HG02763 (cell line): ENCODE measurements at regions not wholly inside any gene's neighbourhood (a gene's known extent, or its start where the extent isn't known, plus 50 kb on each side); places are given as distances from the start of the nearest gene placed in this dataset.
"Not testable (repeated sequence)": the region's sequence is repeated elsewhere in the genome, so short reads cannot be mapped to it uniquely, and the experiment has no call there.

ENCODE experiments used
- ATAC-seq: cut with Tn5 transposase; IDR thresholded peaks from one replicate; pipeline ENCODE4 v1.9.1; 2021; ENCODE audit warnings: mild to moderate bottlenecking, moderate library complexity; ENCODE audit not compliant: unreplicated experiment

DNA sequence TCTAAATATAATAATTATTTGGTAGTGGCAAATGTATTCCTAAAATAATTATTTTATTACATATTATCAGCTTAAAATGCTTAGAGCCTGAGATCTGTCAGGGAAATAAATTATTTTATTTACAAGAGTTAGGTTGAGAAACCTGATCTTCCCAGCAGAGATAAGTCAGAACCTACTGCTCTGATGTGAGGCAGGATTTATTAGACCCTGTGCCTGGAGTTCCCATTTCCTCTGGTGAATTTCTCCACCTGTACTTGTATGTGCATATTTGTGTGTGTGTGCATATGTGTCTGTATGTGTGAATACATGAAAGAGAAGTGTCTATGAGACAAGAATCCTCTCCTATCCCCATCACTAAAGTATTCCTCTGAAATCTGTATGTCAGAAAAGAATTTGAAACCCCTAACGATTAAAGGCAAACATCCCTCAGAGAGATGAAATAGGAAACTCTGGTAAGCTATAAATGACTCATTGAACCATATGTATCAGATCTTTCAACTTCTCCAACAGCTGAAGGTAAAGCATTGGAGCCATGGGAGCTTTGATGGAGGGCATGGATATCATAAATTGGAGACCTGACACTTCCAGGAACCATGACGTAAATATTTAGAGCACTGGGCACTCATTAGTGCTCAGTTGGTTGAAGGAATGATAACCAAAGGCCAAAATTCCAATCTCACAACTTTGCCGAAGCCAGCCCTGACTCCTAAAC is 190.9 kb downstream of the XPNPEP1 start:
- no peak for ATAC-seq

GRCh38 chr10:109729895-109730294 is 193.4 kb downstream of the XPNPEP1 start:
- ATAC-seq: not testable (repeated sequence)

- no peak for ATAC-seq
Observed at GRCh38 chr10:109727436-109727835, 195.9 kb downstream of the XPNPEP1 start.

GRCh38 chr10:109726473-109726872 is 196.8 kb downstream of the XPNPEP1 start:
- ATAC-seq: no peak

DNA sequence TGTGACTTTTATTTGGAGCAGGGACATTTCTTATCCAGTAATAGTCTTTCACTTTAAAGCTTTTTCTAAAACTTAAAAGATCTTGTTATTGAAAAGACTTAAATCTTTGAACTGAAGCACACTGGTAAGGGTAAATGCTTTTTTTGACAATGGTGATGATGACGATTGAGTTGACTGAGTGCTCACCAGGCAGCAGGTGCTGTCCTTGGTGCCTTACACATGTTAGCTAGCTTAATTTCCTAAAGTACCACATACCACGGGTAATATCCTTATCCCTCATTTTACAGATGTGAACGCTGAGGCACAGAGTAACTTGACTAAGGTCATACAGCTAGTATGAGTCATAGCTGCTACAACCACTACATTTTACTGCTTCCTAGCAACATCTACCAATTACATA is 200.0 kb downstream of the XPNPEP1 start:
- ATAC-seq: no peak

DNA sequence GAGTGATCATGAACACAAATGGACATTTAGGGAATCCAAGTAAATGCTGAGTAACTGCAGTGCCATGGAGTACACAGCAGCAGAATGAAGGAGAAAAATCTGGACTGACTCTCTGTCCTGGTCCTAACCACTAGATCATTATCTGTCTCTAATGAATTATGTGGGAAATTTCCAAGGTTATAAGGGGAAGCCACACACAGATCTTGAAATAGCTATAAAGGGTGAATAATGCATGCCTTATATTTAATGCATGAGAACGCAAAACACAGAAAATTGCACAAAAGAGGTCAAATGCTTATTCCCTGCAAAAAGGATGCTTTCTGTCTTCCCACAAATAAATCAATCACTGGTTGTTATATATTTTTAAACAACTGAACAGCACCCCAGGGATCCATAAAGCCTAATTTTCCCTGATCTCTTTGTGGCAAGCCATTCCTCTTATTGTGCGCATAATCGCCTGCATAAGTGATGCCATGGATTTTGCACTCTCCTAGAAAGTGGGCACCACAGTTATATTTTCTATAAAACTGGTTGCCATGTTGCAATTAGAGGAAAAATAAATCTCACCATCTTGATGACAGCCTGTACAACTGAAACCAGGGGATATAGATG is 201.8 kb downstream of the XPNPEP1 start:
- ATAC-seq: no peak

GRCh38 chr10:109706026-109706560 is 217.2 kb downstream of the XPNPEP1 start:
- ATAC-seq: no peak

GRCh38 chr10:109701633-109702215 is 221.6 kb downstream of the XPNPEP1 start:
- ATAC-seq: no peak

DNA sequence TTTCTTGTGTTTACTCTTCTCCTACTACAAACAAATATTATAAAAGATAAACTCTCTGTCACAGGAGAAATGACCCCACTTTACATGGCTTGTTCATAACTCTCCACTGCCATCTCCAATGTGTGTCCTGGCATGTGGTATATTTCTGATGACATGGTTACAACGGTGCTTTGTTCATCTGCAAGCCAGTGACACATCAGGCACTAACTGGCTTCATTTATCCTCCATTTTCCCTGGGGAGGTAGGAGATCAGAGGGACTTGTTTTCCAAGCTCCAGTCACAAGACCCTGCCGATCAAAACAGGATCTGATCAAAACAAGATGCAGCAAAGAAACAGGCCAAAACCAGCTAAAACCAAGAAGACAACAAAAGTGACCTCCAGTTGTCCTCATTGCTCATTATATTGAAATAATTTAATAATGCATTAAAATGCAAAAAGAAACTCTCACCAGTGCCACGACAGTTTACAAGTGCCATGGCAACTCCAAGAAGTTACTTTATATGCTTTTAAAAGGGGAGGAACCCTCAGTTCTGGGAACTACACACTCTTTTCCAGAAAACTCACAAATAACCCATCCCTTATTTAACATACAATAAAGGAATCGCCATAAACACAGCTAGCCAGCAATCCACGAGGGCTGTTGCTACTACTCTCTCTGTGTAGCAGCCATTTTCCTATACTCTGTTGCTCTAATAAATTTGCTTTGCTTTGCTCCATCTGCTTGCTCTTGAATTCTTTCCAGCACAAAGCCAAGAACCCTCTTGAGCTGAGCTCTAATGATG is 224.2 kb downstream of the XPNPEP1 start:
- ATAC-seq: no peak

GRCh38 chr10:109698086-109698485 is 225.2 kb downstream of the XPNPEP1 start:
- no peak for ATAC-seq

DNA sequence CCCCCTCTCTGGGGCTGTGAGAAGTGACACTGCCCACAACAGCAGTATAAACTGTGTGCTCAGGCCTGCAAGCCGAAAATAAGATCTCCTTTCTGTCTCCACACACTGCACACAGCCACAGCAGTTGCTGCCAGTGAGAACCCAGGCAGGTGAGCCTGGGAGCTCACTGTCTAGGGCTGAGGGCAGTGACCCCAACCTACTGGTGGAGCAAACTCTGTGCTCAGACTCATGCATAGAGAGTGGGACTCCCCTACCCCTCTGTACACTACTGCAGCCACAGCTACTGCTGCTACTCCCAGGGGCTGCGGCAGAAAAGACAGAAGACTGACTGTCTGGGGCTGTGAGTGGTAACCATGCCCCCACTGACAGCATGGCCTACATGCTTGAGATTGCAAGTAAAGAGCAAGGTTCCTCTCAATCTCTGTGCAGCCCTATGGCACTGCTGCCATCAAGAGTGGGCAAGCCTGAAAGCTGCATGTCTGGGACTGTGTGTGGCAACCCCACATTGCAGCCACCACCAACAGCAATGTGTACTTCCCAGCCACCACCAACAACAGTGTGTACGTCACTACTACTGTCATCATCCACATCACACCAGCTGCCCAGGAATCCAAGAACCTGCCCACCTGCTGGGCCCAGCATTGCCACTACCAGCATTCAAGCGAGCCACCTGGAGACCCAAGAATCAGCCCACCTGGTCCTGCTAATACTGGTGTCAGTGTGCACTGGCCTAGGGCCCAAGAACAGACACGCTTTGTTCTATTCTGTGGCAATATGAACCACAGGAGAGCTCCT is 226.1 kb downstream of the XPNPEP1 start:
- ATAC-seq: no peak

GRCh38 chr10:109696462-109696861 is 226.8 kb downstream of the XPNPEP1 start:
- ATAC-seq: no peak

DNA sequence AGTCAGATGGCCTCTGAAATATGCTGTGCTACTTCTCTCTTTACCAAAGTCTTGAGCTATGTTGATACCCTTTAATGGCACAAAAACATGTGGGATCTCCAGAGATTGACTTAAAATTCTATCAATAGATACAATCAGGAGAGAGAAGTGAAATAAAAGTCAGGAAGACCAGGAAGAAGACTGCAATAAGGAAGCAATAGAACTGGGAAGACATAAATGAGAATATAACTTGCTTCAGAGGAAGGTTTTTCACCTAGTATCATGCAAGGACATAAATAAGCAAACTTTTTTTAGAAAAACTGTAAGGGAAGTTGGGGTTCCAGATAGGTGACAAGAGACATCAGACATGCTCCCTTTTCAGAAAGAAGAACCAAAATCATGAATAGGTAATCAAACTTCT is 227.3 kb downstream of the XPNPEP1 start:
- ATAC-seq: no peak

DNA sequence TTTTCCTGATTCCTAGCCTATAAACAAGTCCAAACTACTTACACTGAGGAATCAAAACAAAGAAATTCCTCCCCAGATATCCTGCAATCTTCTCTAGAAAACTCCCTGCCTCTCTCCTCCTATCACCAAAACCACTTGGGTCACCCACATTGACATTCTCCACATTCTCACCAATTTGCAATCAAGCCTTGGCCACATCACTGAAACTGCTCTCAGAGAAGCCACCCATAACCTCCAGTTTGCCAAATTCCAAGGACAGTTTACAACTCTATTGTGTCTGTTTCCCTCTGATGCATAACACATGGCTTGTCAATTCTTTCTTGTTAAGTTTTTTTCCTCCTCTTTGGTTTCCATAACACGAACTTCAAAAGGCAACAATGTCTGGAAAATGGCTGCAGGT is 233.5 kb downstream of the XPNPEP1 start:
- ATAC-seq: no peak

DNA sequence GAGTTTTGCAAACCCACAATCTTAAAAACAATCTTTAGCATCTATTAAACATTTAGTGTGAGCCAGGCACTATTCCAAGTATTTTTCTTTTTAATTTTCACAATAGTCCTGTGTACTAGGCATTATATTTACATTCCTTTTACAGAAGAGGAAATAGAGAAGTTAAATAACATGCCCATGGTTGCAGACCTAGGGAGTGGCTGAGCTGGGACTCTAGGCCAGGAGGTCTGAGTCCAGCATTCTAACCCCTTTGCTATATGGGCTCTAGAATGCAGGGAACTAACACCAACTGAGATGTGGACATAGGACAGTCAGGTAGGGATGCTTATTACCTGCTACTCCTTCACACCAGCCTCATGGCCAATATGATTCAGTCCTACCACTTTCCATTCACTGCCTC is 243.8 kb downstream of the XPNPEP1 start:
- ATAC-seq: no peak

DNA sequence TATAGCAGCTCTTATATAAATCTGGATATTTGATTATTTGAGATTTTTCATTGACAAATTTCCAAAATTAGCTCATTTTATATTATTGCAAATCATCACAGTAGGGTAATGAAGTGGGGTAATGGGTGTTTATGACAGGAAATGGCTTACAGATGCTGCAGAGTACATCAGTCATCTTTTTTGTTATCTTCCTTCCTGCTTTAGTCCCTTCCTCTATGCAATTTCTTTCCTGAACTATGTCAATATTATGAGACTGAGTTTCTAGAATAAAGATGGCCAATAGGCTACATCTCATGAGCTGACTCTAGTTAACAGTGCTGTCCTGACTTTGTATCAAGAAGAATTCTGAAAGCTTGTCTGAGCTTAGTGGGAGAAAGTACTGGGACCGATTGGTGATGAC is 244.5 kb downstream of the XPNPEP1 start:
- ATAC-seq: no peak

DNA sequence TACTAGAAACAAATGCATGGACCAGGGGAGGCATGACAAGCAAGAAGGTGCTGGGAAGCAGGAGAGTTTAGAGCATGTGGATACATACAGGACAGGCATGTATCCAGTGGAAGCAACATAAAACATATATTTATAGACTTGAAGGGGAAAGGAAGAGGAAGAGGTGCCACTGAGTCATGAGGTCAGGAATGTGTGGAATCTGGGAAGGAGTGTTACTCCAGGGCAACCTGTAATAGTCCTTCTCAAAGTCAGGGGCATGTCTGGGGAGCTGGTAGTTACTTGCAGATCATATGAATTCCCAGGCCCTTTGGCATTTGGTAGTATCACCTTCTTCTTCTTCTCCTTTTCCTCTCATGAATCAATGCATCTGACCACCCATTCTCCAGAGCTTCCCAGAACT is 246.6 kb downstream of the XPNPEP1 start:
- no peak for ATAC-seq

DNA sequence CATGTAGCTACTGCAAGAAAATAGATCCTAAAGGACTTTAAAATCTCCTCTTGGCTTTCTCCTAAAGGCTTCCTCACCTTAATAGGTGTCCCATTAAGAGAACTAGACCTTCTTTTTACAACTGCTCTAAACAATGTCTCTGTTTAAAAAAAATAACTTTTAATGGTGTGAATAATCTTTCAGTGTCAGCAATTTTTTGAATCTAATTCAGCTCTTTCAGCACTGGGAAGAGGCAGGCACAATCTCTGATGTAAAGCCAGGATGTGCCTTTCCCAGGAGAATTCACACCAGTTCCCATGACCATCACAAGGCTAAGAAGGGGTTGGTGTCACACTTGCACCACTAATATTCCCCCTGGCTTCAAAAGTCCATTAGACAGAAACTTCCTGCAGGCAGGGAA is 254.6 kb downstream of the XPNPEP1 start:
- ATAC-seq: no peak

GRCh38 chr10:109668154-109668665 is 255.1 kb downstream of the XPNPEP1 start:
- ATAC-seq: no peak

DNA sequence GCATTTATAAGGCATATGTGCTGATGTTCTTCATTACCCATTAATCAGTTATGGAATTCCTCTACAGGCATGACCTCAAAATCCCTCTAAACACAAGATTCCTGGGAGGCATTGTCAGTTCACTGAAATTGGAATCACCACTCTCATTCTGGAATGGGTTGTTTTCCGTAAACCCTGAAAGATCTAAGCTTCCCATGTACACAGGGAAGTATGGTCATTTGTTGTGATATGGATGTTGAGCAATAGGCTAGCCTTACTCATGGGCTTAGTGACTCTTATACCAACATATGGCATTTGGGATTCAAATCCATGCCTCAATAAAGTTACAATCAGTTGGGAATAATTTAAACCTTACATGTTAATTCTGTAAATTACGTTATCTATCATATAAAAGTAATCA is 258.0 kb downstream of the XPNPEP1 start:
- ATAC-seq: no peak
